H1 (cell line): ENCODE measurements at regions not wholly inside any gene's neighbourhood (a gene's known extent, or its start where the extent isn't known, plus 50 kb on each side); places are given as distances from the start of the nearest gene placed in this dataset.

Experiments used
- GTF2F1 ChIP-seq: IDR thresholded peaks from 2 replicates; pipeline ENCODE4 v1.6.1; 2012; ENCODE audit warnings: low read depth, low read length, improper control_type of control experiment, borderline replicate concordance
- MAFK ChIP-seq: IDR thresholded peaks from 2 replicates; pipeline ENCODE4 v1.6.1; 2012; ENCODE audit warnings: low read depth, mild to moderate bottlenecking, improper control_type of control experiment, low read length
- RNF2 ChIP-seq: fragments of 200-900, 300-1000 bp; sonication (generic); IDR thresholded peaks from 2 replicates; pipeline ENCODE4 v1.7.1; 2016; ENCODE audit warnings: borderline replicate concordance, low read depth, mild to moderate bottlenecking, antibody characterized with exemption, low read length; ENCODE audit not compliant: poor library complexity, severe bottlenecking; ENCODE audit errors: missing control alignments
- SP1 ChIP-seq: IDR thresholded peaks from 2 replicates; pipeline ENCODE4 v1.6.1; 2011; ENCODE audit warnings: low read depth, low read length
- TF ChIP-seq, protein P1 (sequence below), 3 experiments: IDR thresholded peaks; 1 replicate in 2 of 3; 2 replicates in 1 of 3; pipeline versions ENCODE4 v1.5.1 to v1.6.1; 2011; ENCODE audit warnings: low read length in 3 of 3, mild to moderate bottlenecking in 3 of 3, inconsistent platforms in 2 of 3, low read depth in 1 of 3, moderate library complexity in 1 of 3; ENCODE audit not compliant: insufficient read depth in 1 of 3; ENCODE audit errors: control extremely low read depth in 1 of 3

DNA sequence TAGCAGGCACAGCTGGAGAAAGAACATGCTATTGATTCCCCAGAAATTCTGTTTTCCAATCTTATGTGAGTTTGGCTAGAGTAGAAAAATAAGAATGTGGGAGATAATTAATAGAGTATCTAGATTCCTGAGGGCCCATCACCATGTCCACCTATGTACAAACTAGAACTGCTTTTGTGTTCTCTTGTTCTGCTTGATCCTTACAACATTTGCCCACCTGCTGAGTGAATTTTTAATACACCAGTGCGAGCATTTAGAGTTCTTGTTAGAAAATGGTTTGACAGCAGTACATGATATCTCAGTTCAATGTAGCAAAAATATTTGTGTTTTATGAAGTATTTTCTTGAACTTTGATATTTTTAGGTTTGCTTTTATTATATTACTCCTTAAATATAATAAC is 52.3 kb upstream of the SPAG16 start:
- no peak for TF ChIP-seq GTF2F1
- no peak for TF ChIP-seq SP1
- no peak for TF ChIP-seq RNF2
- no peak for TF ChIP-seq MAFK
- TF ChIP-seq, protein P1, sequence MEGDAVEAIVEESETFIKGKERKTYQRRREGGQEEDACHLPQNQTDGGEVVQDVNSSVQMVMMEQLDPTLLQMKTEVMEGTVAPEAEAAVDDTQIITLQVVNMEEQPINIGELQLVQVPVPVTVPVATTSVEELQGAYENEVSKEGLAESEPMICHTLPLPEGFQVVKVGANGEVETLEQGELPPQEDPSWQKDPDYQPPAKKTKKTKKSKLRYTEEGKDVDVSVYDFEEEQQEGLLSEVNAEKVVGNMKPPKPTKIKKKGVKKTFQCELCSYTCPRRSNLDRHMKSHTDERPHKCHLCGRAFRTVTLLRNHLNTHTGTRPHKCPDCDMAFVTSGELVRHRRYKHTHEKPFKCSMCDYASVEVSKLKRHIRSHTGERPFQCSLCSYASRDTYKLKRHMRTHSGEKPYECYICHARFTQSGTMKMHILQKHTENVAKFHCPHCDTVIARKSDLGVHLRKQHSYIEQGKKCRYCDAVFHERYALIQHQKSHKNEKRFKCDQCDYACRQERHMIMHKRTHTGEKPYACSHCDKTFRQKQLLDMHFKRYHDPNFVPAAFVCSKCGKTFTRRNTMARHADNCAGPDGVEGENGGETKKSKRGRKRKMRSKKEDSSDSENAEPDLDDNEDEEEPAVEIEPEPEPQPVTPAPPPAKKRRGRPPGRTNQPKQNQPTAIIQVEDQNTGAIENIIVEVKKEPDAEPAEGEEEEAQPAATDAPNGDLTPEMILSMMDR (IDR thresholded peaks at IDR 0.05; ENCODE audit: control extremely low read depth in 1 of 3, insufficient read depth in 1 of 3, low read depth in 1 of 3, low read length in 3 of 3): no peak
